Gastroesophageal sphincter (tissue), 4 donors: ENCODE measurements at regions not wholly inside any gene's neighbourhood (a gene's known extent, or its start where the extent isn't known, plus 50 kb on each side); places are given as distances from the start of the nearest gene placed in this dataset.

Source experiments
- ATAC-seq: fragments of 150-250 bp; one replicate; pipeline ENCODE4 v1.9.1; 2016; ENCODE audit warnings: mild to moderate bottlenecking, moderate library complexity
- H3K27ac ChIP-seq, 4 donors: fragments of 200-600 bp; sonication (generic) in 3 of 4; 1 replicate in 3 of 4; 2 replicates in 1 of 4; pipeline ENCODE4 v1.5.1; 2016 to 2019
- H3K27me3 ChIP-seq: fragments of 200-600 bp; sonication (generic); one replicate; pipeline ENCODE4 v1.5.1; 2019
- H3K36me3 ChIP-seq, 2 donors: fragments of 200-600 bp; sonication (generic); one replicate each; pipeline ENCODE4 v1.5.1; 2019; ENCODE audit warnings: control low read depth in 1 of 2
- H3K4me1 ChIP-seq, 3 donors: fragments of 200-600 bp; sonication (generic); 1 replicate in 2 of 3; 2 replicates in 1 of 3; pipeline ENCODE4 v1.5.1; 2016 to 2019; ENCODE audit warnings: control low read depth in 2 of 3
- H3K4me3 ChIP-seq, 2 donors: fragments of 200-600 bp; sonication (generic); one replicate each; pipeline ENCODE4 v1.5.1; 2019; ENCODE audit warnings: mild to moderate bottlenecking in 1 of 2, moderate library complexity in 1 of 2
- H3K9me3 ChIP-seq, 3 donors: fragments of 200-600 bp; sonication (generic); one replicate each; pipeline ENCODE4 v1.5.1; 2017 to 2019; ENCODE audit warnings: control low read depth in 2 of 3
- CTCF ChIP-seq, 4 experiments: fragments of 200-600 bp in 2 of 4; fragments of 450-650 bp in 2 of 4; sonication (generic) in 1 of 4; IDR thresholded peaks; one replicate each; pipeline ENCODE4 v1.5.1; 2017 to 2019; ENCODE audit warnings: antibody characterized with exemption in 4 of 4, mild to moderate bottlenecking in 2 of 4, moderate library complexity in 2 of 4
- EP300 ChIP-seq: sonication (generic); formaldehyde crosslinking; IDR thresholded peaks from one replicate; pipeline ENCODE4 v1.6.1; 2017; ENCODE audit warnings: antibody characterized with exemption, mild to moderate bottlenecking
- POLR2A ChIP-seq, 2 donors: fragments of 450-650 bp; IDR thresholded peaks; one replicate each; pipeline ENCODE4 v1.6.1; 2017; ENCODE audit warnings: antibody characterized with exemption in 2 of 2, mild to moderate bottlenecking in 2 of 2, moderate library complexity in 1 of 2
- POLR2AphosphoS5 ChIP-seq: sonication (generic); formaldehyde crosslinking; IDR thresholded peaks from one replicate; pipeline ENCODE4 v1.6.1; 2017; ENCODE audit warnings: antibody characterized with exemption
- WGBS, 2 donors: methylation state at CpG; one replicate each; pipeline ENCODE4 v1.1.5; 2018; ENCODE audit warnings: low coverage in 1 of 2; 5-methylcytosine and 5-hydroxymethylcytosine counted together

DNA sequence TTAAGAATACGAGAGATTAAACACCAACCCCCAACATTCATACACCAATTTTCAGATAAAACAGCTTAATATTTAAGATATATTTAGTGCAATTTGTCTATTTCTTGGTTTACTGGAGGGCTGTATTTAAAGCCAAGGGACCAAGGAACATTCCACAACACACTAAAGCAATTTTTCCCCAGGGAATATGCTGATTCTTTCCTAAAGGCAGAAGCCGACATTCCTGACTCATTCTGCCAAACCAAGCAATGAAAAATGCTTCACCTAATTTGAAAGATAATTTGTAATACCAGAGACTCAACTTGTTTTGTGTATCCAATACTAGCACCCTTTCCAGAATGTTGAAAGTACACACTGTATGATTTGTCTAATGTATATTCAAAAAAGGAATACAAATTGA lies 1267.6 kb upstream of the PIK3C3 start:
- Histone ChIP-seq H3K4me3 (no peak overlapping the region), H3K9me3 (no peaks in the 10 kb centered on the region), H3K27me3 (no peaks in the 10 kb centered on the region), H3K4me1 (no peaks in the 10 kb centered on the region), H3K36me3 (no peaks in the 10 kb centered on the region), H3K27ac (no peak overlapping the region)
- WGBS, 2 donors, result 53 to 60% methylated on average over 2 of the region's 2 CpGs
- TF ChIP-seq POLR2AphosphoS5, result no peak
- TF ChIP-seq EP300, result no peak
- no peak for TF ChIP-seq CTCF (IDR thresholded peaks at IDR 0.05)
- TF ChIP-seq POLR2A (IDR thresholded peaks at IDR 0.05), result no peak
- no peak for ATAC-seq

DNA sequence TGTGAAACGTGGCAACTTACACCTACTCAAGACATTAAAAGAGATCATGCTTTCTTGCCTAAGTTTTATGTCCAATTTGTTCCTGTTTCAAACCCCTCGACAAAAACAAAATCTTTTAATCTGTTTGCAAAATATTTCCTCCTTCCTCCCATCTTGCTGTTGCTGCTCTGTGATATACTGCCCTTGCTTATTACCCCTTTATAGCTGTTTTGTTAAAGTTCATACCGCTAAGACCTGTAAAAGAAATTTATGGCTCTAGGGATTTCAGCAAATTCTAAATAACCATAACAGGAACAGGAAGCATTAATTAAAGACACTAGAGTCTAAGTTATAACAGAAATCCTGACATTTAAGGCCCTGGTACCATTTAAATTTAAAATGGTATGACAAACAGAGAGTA lies 1268.2 kb upstream of the PIK3C3 start:
- no peaks in the 10 kb centered on the region for H3K4me1 ChIP-seq
- no peak for TF ChIP-seq POLR2AphosphoS5
- no peak for TF ChIP-seq EP300
- no peak for TF ChIP-seq POLR2A (IDR thresholded peaks at IDR 0.05)
- no peak for TF ChIP-seq CTCF (IDR thresholded peaks at IDR 0.05)
- no peaks in the 10 kb centered on the region for H3K36me3 ChIP-seq
- H3K9me3 ChIP-seq, result no peaks in the 10 kb centered on the region
- no peaks in the 10 kb centered on the region for H3K27me3 ChIP-seq
- H3K4me3 ChIP-seq, result no peak overlapping the region
- ATAC-seq, result no peak
- 28 to 53% methylated on average over 3 of the region's 3 CpGs for WGBS, 2 donors
- H3K27ac ChIP-seq, result no peak overlapping the region

GRCh38 chr18:40685219-40685618 lies 1269.8 kb upstream of the PIK3C3 start:
- H3K36me3 ChIP-seq, result no peaks in the 10 kb centered on the region
- H3K9me3 ChIP-seq, result no peaks in the 10 kb centered on the region
- H3K27me3 ChIP-seq, result no peaks in the 10 kb centered on the region
- H3K27ac ChIP-seq, result no peak overlapping the region
- ATAC-seq, result no peak
- H3K4me3 ChIP-seq, result no peak overlapping the region
- no peaks in the 10 kb centered on the region for H3K4me1 ChIP-seq
- 71 to 75% methylated on average over 2 of the region's 2 CpGs for WGBS, 2 donors
- TF ChIP-seq POLR2A (IDR thresholded peaks at IDR 0.05), result no peak
- TF ChIP-seq CTCF (IDR thresholded peaks at IDR 0.05), result no peak
- no peak for TF ChIP-seq POLR2AphosphoS5

- Histone ChIP-seq H3K4me1 (no peaks in the 10 kb centered on the region), H3K36me3 (no peaks in the 10 kb centered on the region), H3K4me3 (no peak overlapping the region), H3K27me3 (no peaks in the 10 kb centered on the region), H3K27ac (no peak overlapping the region), H3K9me3 (no peaks in the 10 kb centered on the region)
- TF ChIP-seq EP300 (no peak), CTCF (IDR thresholded peaks at IDR 0.05) (no peak), POLR2A (IDR thresholded peaks at IDR 0.05) (no peak), POLR2AphosphoS5 (no peak)
- no peak for ATAC-seq
- WGBS, 2 donors, result 72 to 100% methylated on average over 2 of the region's 2 CpGs
Measured at GRCh38 chr18:40678318-40678717, 1276.7 kb upstream of the PIK3C3 start.

DNA sequence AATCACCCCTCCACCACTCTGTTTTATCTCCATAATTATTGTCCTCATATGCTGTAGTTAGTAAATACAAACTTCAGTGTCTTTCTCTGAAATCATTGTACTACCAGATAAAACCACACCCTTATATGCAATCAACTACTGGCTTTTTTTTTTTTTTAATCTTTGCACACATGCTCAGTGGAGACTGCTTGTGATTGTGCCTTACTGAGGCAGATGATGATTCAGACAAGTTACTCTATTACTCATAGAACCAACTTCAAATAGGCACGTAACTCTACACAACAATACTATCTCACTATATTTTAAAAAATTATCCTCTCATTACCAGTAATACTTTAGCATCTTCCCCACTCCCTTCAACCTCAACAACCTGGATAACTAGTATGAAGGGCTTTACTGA lies 1278.4 kb upstream of the PIK3C3 start:
- no peaks in the 10 kb centered on the region for H3K36me3 ChIP-seq
- no peaks in the 10 kb centered on the region for H3K4me1 ChIP-seq
- H3K27ac ChIP-seq, result no peak overlapping the region
- no peak for ATAC-seq
- TF ChIP-seq CTCF (IDR thresholded peaks at IDR 0.05) (no peak), EP300 (no peak)
- 33 to 73% methylated on average over 1 of the region's 1 CpG for WGBS, 2 donors
- no peaks in the 10 kb centered on the region for H3K9me3 ChIP-seq
- H3K27me3 ChIP-seq, result no peaks in the 10 kb centered on the region
- no peak overlapping the region for H3K4me3 ChIP-seq
